GM04503 (cell line): ENCODE measurements at regions not wholly inside any gene's neighbourhood (a gene's known extent, or its start where the extent isn't known, plus 50 kb on each side); places are given as distances from the start of the nearest gene placed in this dataset.
"Not testable (repeated sequence)": the region's sequence is repeated elsewhere in the genome, so short reads cannot be mapped to it uniquely, and the experiment has no call there.

ENCODE experiments used
- DNase-seq: peaks from one replicate; pipeline ENCODE4 v3.0.0-alpha.2; 2012; ENCODE audit warnings: low read depth

GRCh38 chr11:57047610-57048009 is 58.9 kb downstream of the OR5AK2 start:
- DNase-seq = no peak

- DNase-seq = no peak
Observed at GRCh38 chr11:57049749-57050148, 61.0 kb downstream of the OR5AK2 start.

GRCh38 chr11:57054817-57055216 is 66.1 kb downstream of the OR5AK2 start:
- no peak for DNase-seq

GRCh38 chr11:57055744-57056143 is 67.0 kb downstream of the OR5AK2 start:
- no peak for DNase-seq

GRCh38 chr11:57056735-57057134 is 68.0 kb downstream of the OR5AK2 start:
- no peak for DNase-seq

GRCh38 chr11:57057561-57057960 is 68.8 kb downstream of the OR5AK2 start:
- no peak for DNase-seq

GRCh38 chr11:57062957-57063356 is 74.2 kb downstream of the OR5AK2 start:
- DNase-seq = not testable (repeated sequence)

- no peak for DNase-seq
Observed at GRCh38 chr11:57069942-57070341, 81.2 kb downstream of the OR5AK2 start.

GRCh38 chr11:57071829-57072228 is 83.1 kb downstream of the OR5AK2 start:
- DNase-seq = peak; percentile 81

- DNase-seq = peak; percentile 100
Observed at GRCh38 chr11:57072640-57073039, 83.9 kb downstream of the OR5AK2 start.

GRCh38 chr11:57073128-57073527 is 84.4 kb downstream of the OR5AK2 start:
- DNase-seq = no peak

GRCh38 chr11:57081356-57081755 is 92.6 kb downstream of the OR5AK2 start:
- DNase-seq = no peak

- no peak for DNase-seq
Observed at GRCh38 chr11:57082125-57082524, 93.4 kb downstream of the OR5AK2 start.

- DNase-seq = no peak
Observed at GRCh38 chr11:57083641-57084385, 95.1 kb downstream of the OR5AK2 start.

GRCh38 chr11:57085611-57086010 is 96.1 kb upstream of the LRRC55 start:
- no peak for DNase-seq

GRCh38 chr11:57087991-57088390 is 93.8 kb upstream of the LRRC55 start:
- no peak for DNase-seq

GRCh38 chr11:57092028-57092698 is 89.6 kb upstream of the LRRC55 start:
- DNase-seq = no peak

- DNase-seq = no peak
Observed at GRCh38 chr11:57094181-57094935, 87.4 kb upstream of the LRRC55 start.

- DNase-seq = no peak
Observed at GRCh38 chr11:57095417-57095816, 86.3 kb upstream of the LRRC55 start.

GRCh38 chr11:57095896-57096295 is 85.9 kb upstream of the LRRC55 start:
- no peak for DNase-seq

GRCh38 chr11:57097149-57097548 is 84.6 kb upstream of the LRRC55 start:
- no peak for DNase-seq

GRCh38 chr11:57098191-57098590 is 83.6 kb upstream of the LRRC55 start:
- no peak for DNase-seq
